Germinal center (tissue), 1 donor: ENCODE measurements at regions not wholly inside any gene's neighbourhood (a gene's known extent, or its start where the extent isn't known, plus 50 kb on each side); places are given as distances from the start of the nearest gene placed in this dataset.
"Not testable (repeated sequence)": the region's sequence is repeated elsewhere in the genome, so short reads cannot be mapped to it uniquely, and the experiment has no call there.

ENCODE experiments used
- DNase-seq: peaks from one replicate; pipeline ENCODE4 v3.0.0; 2012; ENCODE audit warnings: mixed read lengths, low spot score

DNA sequence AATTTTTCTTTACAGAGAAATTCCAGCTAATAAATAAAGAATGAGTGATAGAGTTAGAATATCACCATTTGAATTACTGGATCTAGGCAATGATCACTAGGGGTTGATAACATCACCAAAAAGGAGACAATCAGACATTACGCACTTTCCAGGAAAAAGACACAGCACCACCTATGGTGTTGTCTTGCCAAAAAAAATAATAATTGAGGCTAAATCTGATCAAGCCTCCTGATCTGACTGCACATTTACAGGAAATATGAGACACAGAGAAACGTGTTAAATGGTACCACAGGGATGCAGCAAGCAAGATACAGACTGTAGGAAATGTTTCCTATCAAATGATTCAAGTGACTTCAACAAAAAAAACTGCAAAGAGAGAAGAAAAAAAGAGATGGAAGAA lies 92.8 kb downstream of the EOMES start:
- no peak for DNase-seq

DNA sequence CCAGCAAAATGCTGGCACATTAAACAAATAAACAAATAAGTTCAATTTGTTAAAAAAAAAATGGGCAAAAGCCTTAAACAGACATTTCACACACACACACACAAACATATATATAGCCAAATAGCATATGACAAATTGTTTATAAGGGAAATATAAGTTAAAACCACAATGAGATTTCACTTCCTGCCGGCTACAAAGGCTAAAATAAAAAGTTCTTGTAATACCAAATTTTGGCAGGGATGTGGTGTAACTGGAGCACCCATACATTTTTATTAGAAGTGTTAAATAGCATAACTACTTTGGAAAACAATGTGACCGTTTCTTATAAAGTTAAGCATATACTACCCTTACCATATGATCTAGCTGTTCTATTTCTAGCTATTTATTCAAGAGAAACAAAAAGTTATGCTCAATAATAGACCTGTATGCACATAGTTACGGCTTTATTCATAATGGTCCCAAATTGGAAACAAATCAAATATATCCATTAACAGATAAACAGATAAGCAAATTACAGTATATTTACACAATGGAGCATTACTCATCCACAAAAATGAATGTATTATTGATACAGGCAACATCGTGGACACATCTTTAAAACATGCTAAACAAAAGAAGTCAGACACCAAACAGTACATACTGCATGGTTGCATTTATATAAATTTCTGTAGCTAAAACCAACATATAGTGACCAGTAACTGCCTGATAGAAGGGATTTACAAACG lies 93.9 kb downstream of the EOMES start:
- DNase-seq, result no peak

DNA sequence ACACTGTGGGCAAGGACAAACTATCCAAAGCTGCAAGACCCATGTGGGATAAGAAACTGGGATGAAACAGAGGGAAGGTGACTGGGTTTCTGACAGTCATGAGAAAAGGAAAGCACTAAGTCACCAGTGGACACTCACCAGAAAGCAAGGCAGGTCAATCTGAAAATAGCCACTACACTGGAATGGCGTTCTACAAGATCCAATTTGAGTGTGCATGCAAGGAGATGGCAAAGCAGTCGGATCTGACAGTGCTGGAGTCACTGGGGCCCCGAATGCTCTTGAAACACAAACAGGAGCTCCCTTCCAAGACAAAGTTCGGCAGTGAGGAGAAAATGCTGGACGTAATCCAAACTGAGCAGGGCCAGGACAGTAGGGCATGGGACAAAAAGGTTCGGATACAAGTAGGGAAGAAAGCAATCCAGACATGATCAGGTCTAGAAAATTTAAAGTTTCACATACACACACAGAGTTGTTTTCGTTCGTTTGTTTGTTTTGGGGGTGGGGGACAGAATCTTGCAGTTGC lies 95.5 kb downstream of the EOMES start:
- no peak for DNase-seq

DNA sequence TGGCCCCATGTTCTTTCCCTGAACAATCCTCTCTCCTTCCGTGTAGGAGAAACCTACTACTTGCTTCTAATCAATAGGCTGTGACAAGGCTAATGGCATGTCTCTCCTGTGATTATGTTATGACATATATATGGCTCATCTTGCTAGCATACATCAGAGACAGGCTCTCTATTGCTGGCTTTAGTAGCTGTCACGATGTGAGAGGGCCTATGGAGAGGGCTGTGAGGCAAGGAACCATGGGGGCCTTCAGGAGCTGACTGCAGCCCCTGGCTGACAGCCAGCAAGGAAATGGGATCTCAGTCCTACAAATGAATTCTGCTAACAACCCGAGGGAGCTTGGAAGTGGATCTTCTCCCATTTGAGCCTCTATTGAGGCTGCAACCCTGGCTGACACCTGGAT lies 96.3 kb downstream of the EOMES start:
- no peak for DNase-seq

DNA sequence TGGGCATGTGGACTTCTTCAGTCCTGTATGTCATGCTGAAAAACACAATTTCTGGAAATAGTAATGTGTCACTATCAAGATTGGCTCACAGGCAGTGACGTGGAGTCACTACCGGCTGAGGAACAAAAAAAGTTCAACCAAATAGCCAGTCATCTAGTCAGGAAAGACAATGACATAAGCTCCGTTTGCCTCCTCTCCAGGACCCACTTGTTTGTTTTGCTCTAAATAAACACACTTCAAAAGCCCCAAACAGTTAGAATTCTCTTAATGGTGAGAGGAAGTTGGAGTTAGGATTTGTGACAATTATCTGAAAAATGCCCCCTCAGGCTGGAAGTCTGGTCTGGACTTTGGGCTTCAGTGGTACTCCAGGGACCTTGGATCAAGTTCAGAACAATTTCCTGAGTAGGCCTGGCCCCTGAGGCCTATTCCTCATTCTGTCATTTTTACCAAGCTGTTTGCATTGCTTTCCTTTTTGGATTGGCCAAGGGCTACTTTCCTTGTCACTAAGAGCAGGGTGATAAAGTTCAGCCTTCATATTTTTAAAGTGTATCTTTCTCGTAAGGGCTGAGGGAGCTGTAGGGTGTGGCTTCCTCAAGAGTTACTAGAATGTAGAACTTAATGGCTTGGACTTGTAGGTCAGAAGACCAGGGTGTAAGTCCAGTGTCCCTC lies 98.9 kb downstream of the EOMES start:
- DNase-seq, result no peak

DNA sequence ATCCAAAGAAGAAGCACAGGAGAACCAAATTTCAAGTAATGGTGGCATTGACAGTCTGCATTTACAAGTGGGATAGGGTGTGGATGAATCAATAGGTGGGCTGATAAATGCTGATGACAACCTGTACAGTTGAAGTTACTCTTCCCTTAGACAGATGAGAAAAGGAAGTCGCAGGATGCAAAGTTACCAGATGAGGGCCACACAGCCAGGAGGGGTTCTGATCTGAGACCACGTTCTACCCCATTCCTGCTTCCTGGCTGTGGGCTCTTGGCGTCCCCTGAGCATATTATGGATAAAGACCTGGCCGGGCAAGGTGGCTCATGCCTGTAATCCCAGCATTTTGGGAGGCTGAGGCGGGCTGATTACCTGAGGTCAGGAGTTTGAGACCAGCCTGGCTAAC lies 104.6 kb downstream of the EOMES start:
- no peak for DNase-seq

DNA sequence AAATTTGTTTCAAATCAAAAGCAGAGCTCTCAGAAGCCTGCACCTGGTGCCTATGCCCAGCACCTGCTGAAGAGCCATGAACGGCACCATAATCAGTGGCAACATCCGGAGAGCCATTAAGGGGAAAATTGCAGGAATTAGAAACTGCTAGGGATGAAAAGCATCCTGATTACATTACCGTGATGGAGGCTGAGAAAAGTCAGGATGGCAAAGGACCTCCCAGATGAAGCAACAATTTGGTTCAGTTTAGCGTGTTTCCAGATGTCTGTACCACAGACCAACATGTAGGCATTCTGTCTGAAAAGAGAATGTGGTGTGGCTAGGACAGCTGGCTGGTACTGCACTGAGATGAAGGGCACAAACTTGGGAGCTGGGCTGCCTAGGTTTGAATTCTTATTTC lies 106.1 kb downstream of the EOMES start:
- no peak for DNase-seq

DNA sequence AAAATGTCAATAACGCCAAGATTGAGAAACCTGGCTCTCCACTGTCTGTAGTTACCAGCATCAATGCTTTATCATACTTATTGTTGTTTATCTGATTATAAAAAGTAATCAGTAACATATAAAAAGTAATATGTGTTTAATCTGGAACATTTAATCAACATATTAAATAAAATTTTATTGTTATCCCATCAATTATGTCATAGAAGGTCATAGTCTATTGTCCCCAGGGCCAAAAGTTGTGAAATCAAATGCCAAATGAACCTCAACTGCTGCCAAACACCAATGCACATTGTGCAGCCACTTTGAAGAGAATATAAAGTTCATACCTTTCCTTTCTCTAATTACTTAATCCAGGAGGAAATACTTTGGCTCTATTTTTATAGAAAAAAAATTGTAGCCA lies 106.6 kb downstream of the EOMES start:
- DNase-seq, result no peak

DNA sequence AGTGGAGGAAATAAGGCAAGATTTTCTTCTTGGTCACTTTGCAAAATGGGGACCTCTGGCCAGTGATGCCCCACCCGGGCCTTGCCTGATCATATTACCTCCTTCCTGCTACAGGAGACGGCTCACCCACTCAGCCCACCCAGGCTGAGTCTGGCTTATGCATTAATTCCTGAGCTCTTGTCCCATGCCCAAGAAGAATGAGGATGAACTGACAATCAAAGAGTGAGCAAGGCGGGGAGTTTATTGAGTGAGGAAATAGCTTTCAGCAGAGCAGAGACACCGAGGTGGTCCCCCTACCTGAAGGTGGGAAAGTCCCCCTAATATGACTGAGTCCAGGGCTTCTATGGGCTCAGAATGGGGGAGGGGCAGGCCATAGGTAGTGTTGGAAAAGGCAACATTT lies 107.5 kb downstream of the EOMES start:
- DNase-seq, result no peak

DNA sequence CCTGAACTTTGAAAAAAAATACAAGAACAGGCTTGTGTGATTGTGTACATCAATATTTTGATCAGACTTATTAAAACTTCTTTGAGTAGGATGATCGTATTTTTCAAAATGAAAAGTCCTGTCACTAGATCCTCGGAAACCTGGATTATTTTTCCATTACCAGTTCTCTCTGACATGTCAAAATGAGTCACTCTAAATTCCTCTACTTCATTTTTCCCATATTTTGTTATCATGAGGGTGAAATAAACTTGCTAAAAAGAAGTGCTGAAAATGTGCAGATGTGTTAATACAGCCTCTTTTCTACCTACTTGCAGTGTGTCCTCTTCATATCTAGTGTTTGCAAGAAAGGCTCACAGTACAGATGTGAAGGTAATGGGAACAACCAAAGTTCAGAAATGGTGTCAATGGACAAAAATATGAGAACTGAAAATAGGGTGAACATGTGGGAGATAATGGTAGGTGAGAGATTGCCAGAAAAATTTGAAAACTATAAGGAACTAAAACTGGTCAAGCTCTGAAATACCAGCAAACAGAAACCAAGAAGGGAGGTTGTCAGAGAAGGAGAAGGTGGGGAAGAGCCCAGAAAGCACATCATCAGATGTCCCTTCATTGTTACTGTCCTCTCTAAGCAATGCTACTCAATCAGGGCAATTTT lies 108.2 kb downstream of the EOMES start:
- DNase-seq, result no peak

DNA sequence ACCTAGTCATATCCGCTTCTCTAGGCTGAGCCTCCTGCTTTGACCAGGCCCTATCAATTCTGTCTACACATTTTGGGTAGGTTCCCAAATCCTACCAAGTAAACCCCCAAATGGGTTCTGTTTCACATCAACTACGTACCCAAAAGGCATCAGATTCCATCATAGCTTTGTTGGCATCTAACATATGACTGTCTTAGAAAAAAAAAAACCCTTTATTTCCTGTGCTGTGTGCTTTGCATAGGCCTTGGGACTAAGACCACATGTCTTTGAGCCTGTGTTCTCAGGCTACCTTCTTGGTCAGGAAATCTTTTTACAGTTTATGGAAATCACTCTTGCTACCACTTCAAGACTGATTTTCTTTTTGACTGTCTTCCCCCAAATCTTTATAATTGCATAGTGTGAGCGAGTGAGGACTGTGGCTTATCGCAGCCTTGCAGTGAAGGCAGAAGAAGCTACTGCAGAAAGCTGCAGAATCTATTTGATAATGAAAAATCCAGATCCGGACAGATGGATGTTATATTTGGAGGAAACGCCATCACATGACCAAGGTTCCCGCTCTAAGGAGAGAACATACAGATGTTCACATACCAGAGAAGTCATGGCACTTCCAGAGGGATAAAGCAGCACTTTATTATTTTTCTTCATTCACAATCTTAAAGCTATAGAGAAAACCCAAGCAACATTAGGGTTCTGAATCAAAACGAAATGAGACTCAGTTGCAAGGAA lies 111.2 kb downstream of the EOMES start:
- DNase-seq, result peak; percentile 30

DNA sequence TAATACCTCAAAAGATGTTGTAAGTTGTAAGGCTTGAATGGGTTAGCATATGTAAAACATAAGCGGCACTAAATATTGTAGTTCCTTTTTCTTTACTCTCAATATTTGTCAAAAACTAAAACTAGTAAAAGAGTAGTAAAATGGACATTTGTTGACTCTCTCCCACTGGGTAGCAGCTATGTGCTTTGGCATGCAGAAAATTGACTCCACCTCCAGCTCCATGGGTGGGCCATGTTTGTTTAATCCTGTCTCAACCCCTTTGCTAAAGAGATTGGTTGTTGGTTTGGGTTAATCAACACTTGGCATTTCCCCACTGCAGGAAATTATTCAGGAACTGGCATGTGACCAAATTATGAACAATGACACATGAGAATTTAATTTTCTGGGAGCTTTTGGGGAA lies 114.8 kb downstream of the EOMES start:
- DNase-seq, result peak; percentile 19

DNA sequence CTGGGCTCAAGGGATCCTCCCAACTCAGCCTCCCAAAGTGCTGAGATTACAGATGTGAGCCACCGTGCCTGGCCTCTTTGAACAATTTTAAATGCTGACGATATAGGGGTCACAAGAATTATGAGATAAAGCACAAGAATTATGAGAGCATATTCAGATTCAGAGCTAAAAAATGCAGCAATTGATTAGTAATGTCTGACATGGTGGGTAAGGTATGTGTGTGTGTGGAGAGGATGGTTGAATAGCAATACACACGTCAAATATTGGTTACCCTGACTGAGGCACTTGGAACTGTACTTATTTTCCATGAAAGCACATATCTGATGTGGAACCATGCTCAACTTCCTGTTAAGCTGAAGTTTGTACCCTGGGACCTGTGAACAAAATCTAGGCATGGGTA lies 115.6 kb downstream of the EOMES start:
- no peak for DNase-seq

DNA sequence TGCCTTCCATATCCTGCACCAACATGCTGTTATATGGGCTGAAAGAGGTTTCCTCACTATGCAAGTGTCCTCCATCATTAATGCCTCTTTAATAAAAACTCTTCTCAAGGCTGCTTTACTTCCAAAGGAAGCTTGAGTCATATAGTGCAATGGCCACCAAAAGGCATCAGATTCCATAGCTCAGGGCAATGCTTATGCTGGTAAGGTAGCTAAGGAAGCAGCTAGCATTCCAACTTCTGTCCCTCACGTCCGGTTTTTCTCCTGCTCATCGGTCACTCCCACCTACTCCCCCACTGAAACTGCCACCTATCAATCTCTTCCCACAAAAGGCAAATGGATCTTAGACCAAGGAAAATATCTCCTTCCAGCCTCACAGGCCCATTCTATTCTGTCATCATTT lies 117.1 kb upstream of the SLC4A7 start:
- DNase-seq, result not testable (repeated sequence)

DNA sequence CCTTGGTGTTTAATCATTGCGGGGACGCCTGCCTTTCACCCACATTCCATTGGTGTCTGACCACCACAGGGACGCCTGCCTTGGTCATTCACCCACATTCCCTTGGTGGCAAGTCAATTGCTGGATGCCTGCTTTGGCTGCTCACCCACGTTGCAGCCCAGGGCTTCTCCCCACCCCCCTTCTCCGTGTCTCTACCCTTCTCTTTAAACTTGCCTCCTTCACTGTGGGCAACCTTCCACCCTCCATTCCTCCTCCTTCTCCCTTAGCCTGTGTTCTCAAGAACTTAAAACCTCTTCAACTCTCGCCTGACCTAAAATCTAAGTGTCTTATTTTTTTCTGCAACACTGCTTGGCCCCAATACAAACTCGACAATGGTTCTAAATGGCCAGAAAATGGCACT lies 115.6 kb upstream of the SLC4A7 start:
- DNase-seq, result not testable (repeated sequence)

DNA sequence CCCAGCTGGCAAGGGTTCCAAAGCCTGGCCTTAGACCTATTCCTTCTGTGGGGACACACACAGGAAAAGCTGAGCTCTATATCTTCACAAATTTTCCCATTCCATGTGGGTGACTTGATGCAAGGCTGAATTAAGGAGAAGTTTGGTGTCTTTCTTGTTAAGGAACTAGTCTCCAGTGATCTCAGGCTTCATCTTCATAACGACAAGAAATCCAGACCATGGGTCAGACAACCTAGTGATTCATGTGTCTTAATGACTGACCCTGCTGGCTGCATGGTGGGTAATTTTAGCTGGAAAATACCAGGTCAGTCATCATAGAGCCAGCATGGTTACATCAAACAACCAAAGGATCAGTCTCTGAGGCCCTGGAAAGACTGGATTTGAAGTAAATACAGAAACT lies 112.7 kb upstream of the SLC4A7 start:
- no peak for DNase-seq

DNA sequence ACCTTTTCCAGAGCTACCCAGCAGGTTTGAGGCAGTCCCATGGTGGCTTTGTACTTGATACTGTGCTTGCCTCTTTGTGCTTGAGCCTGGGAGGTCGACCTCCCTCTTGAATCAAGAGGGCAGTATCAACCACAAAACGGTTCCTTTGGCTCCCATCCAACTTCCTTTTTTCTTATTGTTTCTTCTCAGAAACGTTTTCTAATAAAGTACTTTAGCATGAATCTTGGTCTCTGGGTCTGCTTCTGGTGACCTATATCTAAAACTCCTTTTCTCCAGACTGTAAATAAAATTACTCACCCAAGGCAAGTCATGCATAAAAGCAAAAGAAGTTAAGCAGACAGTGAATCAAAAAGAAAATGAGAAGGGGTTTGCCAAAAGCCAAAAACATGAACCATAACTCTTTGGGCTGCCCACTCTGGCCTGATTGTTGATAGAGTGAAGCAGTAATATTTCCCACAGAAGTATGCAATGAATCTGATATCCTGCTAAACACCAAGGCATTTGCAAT lies 112.2 kb upstream of the SLC4A7 start:
- no peak for DNase-seq

DNA sequence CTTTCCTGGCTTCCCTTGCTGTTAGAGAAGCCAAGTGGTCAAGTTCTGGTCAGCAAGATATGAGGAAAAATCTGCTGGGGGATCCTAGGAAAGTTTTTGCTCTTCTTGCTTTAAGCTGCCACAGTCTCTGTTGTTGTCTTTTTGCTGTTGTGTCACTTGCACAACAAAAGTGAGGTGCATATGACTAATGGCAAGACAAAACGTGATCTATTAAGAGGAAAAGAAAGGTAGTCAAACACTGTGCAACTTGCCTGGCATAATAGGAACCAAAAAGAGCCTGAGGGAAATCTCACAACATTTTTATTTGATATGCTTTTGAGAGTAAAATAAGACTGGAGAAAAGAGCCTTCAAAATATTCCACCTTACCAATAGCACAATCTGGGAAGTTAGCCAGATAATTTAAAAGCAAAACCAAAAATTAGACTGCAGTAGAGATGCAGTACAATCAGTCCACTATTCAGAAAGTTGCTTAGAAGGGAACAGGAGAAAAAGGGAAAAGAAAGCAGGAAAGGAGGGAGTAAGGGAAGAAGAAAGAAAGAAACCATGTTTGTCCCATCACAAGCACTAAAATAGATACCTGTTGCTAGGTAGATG lies 110.0 kb upstream of the SLC4A7 start:
- DNase-seq, result no peak

DNA sequence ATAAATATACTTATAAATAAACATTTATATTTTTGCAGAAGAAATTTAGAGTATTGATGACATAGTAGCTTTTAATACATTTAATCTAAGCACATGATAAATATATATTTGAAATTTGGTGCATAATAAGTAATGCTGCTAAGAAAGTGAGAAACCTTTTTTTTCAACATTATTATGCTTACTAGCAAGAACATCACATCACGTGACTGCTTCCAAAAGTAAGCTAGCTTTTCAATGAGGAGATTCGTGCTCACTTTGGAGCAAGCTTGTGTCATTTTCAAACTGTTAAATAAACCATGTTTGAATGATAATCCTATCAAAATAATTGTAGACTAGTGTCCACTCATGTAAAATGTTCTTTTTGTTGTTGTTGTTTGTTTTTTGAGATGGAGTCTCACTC lies 109.0 kb upstream of the SLC4A7 start:
- no peak for DNase-seq

DNA sequence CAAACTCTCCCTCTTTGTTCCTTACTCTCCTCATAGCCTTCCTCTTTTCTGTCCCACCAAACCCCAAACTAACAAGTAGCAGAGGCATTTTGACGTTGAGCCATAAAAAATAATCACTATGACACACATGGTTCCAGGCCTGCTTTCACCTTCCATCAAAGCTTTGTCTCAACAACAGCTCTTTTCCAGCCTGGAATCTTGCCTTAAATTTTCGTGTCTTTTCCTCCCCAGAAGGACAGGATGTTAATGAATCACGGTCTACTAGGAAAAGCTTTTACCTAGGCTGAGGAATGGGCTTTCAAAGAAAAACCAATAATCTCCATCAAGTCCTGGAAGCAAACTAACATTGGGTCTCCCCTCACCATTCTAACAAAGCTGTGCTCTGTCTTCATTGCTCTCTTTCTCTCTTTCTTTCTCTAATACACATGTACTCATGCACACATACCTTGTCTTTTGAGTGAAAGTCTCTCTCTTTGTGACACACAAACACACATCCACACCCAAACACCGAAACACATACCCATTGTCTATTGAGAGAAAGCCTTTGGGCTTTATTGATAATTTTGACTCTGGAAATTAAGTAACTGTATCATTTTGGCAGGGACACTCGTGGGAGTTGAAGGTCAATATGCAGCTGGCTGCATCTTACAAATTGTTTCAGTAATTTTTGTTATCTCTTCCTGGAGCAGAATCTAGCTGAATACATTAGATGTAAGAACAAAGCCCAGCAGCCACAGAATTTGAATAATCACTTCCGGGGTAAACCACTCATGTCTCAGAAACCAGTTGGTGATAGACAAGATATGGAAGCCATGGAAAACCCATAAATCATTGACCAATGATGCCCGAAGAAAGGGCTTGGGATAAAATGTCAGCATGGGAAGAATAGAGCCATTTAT lies 107.4 kb upstream of the SLC4A7 start:
- DNase-seq, result no peak
